ENCODE measurements at regions not wholly inside any gene's neighbourhood (a gene's known extent, or its start where the extent isn't known, plus 50 kb on each side); places are given as distances from the start of the nearest gene placed in this dataset.

- Histone ChIP-seq H3K4me1 (no peaks in the 10 kb centered on the region), H3K27me3 (peaks cover 0 to 11% (median 0%) of the 10 kb centered on the region in 4 donors), H3K9me3 (no peaks in the 10 kb centered on the region), H3K27ac (no peak overlapping the region), H3K36me3 (no peaks in the 10 kb centered on the region), H3K4me3 (no peak overlapping the region)
- DNase-seq = no peak
- TF ChIP-seq POLR2A (IDR thresholded peaks at IDR 0.05) = no peak
- TF ChIP-seq, protein P1, sequence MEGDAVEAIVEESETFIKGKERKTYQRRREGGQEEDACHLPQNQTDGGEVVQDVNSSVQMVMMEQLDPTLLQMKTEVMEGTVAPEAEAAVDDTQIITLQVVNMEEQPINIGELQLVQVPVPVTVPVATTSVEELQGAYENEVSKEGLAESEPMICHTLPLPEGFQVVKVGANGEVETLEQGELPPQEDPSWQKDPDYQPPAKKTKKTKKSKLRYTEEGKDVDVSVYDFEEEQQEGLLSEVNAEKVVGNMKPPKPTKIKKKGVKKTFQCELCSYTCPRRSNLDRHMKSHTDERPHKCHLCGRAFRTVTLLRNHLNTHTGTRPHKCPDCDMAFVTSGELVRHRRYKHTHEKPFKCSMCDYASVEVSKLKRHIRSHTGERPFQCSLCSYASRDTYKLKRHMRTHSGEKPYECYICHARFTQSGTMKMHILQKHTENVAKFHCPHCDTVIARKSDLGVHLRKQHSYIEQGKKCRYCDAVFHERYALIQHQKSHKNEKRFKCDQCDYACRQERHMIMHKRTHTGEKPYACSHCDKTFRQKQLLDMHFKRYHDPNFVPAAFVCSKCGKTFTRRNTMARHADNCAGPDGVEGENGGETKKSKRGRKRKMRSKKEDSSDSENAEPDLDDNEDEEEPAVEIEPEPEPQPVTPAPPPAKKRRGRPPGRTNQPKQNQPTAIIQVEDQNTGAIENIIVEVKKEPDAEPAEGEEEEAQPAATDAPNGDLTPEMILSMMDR (IDR thresholded peaks at IDR 0.05) = no peak
- intact Hi-C loops (cut with DNase I) = no loop called here
- 57 to 65% methylated on average over 21 of the region's 22 CpGs for WGBS, 2 donors
Measured at GRCh38 chr16:48905632-48906505, 295.9 kb upstream of the N4BP1 start.

DNA sequence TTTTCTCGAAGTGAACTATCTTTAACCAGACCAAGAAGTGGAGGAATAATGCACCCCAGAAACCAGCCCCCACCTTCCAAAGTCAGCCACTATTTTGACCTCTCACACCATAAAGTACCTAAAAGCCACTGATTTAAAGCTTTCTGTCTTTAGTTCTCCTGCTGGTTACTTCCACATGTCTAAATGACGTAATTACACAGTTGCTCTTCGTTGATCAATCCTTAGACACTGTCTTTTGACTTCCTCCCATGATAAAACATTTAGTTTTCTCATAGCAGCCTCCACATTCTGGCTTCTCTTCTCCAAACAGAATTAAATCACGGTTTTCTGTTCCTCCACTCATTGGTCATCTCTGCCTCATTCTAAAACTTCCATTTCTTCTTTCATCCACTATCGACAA is 294.4 kb upstream of the N4BP1 start:
- Histone ChIP-seq H3K4me3 (no peak overlapping the region), H3K4me1 (no peaks in the 10 kb centered on the region), H3K9me3 (no peaks in the 10 kb centered on the region), H3K27me3 (peaks cover 0 to 11% (median 0%) of the 10 kb centered on the region in 4 donors), H3K27ac (no peak overlapping the region), H3K36me3 (no peaks in the 10 kb centered on the region)
- DNase-seq = no peak
- TF ChIP-seq POLR2A (IDR thresholded peaks at IDR 0.05) = no peak
- TF ChIP-seq, protein P1 (IDR thresholded peaks at IDR 0.05) = no peak
- intact Hi-C loops (cut with DNase I) = no loop called here
- WGBS, 2 donors = 50 to 58% methylated on average over 5 of the region's 5 CpGs

DNA sequence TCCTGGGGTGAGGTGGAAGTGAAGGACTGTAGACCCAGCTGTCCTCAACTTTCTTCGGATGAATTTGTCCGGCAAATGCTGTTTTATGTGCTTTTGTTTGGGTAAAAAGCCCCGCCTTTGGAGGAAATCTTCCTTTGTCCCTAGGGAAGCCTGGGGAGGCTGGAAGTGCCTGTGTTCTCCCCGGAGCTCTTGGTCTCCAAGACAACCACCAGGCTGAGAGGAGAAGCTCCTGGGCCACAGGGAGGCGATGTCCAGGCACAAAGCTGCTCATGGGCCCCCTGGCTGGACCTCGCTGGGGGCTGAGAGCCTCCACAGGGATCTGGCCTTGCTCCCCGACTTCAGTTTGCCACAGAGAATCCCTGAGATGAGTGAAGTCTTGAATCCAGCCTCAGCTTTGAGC is 293.1 kb upstream of the N4BP1 start:
- no peaks in the 10 kb centered on the region for H3K4me1 ChIP-seq
- no peaks in the 10 kb centered on the region for H3K9me3 ChIP-seq
- peaks cover 0 to 11% (median 0%) of the 10 kb centered on the region in 4 donors for H3K27me3 ChIP-seq
- intact Hi-C loops (cut with DNase I) = no loop called here
- H3K27ac ChIP-seq = no peak overlapping the region
- TF ChIP-seq, protein P1 (IDR thresholded peaks at IDR 0.05) = no peak
- no peak for TF ChIP-seq POLR2A (IDR thresholded peaks at IDR 0.05)
- 39 to 40% methylated on average over 3 to 4 of the region's 7 CpGs for WGBS, 2 donors
- H3K36me3 ChIP-seq = no peaks in the 10 kb centered on the region
- no peak for DNase-seq
- H3K4me3 ChIP-seq = no peak overlapping the region

DNA sequence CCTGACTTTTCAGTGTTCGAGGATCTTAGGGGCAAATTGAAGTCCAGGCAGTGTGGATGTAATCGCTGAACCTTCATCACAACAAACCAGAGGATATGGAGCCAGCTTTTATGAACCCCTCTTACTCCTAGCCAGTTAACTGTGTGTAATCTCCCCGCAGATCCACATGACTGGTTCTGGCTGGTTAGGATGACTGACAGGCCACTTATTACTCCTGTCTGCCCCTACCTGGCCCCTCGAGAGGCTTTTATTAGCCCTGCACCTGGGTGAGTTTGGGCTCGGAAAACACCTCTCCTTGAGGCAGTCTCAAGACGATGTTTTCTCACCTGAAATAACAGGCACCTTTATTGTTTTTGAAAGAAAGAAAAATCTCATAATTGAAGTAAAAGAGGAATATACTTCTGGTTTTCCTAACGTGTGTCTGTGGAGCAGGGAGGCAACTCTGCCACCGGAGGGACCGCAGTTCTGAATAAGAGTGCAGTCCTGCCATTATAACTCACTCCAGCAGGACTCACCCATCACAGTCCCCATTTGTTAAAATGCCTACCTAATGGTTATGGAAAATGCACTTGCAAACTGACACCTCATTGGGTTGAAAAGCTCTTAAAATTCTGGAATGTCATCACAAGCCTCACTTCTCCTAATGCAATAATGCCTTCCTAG is 291.9 kb upstream of the N4BP1 start:
- TF ChIP-seq, protein P1 (IDR thresholded peaks at IDR 0.05) = no peak
- no peak for TF ChIP-seq POLR2A (IDR thresholded peaks at IDR 0.05)

GRCh38 chr16:48899500-48899899 is 289.5 kb upstream of the N4BP1 start:
- Histone ChIP-seq H3K27ac (no peak overlapping the region), H3K9me3 (no peaks in the 10 kb centered on the region), H3K4me3 (no peak overlapping the region), H3K36me3 (no peaks in the 10 kb centered on the region), H3K27me3 (peaks cover 0 to 11% (median 0%) of the 10 kb centered on the region in 4 donors), H3K4me1 (no peaks in the 10 kb centered on the region)
- intact Hi-C loops (cut with DNase I) = no loop called here
- 42 to 60% methylated on average over 1 of the region's 1 CpG for WGBS, 2 donors
- DNase-seq = no peak
- TF ChIP-seq, protein P1 (IDR thresholded peaks at IDR 0.05) = no peak

More for the DNA sequence above, 291.9 kb upstream of the N4BP1 start:
- no peaks in the 10 kb centered on the region for H3K9me3 ChIP-seq
- H3K27ac ChIP-seq = no peak overlapping the region
- H3K4me1 ChIP-seq = no peaks in the 10 kb centered on the region
- WGBS, 2 donors = 36 to 54% methylated on average over 6 to 9 of the region's 9 CpGs
- no peaks in the 10 kb centered on the region for H3K36me3 ChIP-seq
- H3K4me3 ChIP-seq = no peak overlapping the region
- intact Hi-C loops (cut with DNase I) = no loop called here
- DNase-seq = no peak
- H3K27me3 ChIP-seq = peaks cover 0 to 11% (median 0%) of the 10 kb centered on the region in 4 donors

All from esophagus squamous epithelium (tissue), 5 donors.